Esophagus (tissue), 2 donors: ENCODE measurements at regions not wholly inside any gene's neighbourhood (a gene's known extent, or its start where the extent isn't known, plus 50 kb on each side); places are given as distances from the start of the nearest gene placed in this dataset.
A peak's percentile ranks its signal among the peaks of the same experiment; 100 is the strongest.

ENCODE experiments used
- H3K27ac ChIP-seq, 2 donors: one replicate each; pipeline ENCODE4 v1.5.1; 2013; ENCODE audit warnings: low read depth in 2 of 2, mild to moderate bottlenecking in 2 of 2, inconsistent platforms in 1 of 2, low read length in 1 of 2, moderate library complexity in 1 of 2
- H3K27me3 ChIP-seq, 2 donors: one replicate each; pipeline ENCODE4 v1.6.1; 2013; ENCODE audit warnings: low read length in 2 of 2, control low read depth in 1 of 2, mild to moderate bottlenecking in 1 of 2; ENCODE audit not compliant: insufficient read depth in 2 of 2, control insufficient read depth in 1 of 2
- H3K36me3 ChIP-seq, 2 donors: one replicate each; pipeline ENCODE4 v1.6.1; 2013; ENCODE audit warnings: low read length in 1 of 2; ENCODE audit not compliant: control insufficient read depth in 2 of 2, insufficient read depth in 2 of 2
- H3K4me1 ChIP-seq, 2 donors: one replicate each; pipeline ENCODE4 v1.6.1; 2013; ENCODE audit warnings: low read length in 1 of 2; ENCODE audit not compliant: control insufficient read depth in 2 of 2, insufficient read depth in 2 of 2
- H3K4me3 ChIP-seq, 2 donors: one replicate each; pipeline ENCODE4 v1.5.1; 2013; ENCODE audit warnings: low read length in 2 of 2, mild to moderate bottlenecking in 2 of 2, low read depth in 1 of 2, moderate library complexity in 1 of 2
- H3K9me3 ChIP-seq, 2 donors: one replicate each; pipeline ENCODE4 v1.6.1; 2013; ENCODE audit warnings: mild to moderate bottlenecking in 2 of 2, low read depth in 1 of 2, low read length in 1 of 2, moderate library complexity in 1 of 2; ENCODE audit not compliant: control insufficient read depth in 2 of 2, insufficient read depth in 1 of 2
- WGBS, 2 donors: extraction: QIAGEN DNeasy Blood & Tissue Kit; methylation state at CpG; one replicate each; pipeline ENCODE4 v1.1.7; 2013; 5-methylcytosine and 5-hydroxymethylcytosine counted together
- donor health status: healthy with polysubstance abuse.
- donor health status: Bipolar disorder and iron deficiency.

DNA sequence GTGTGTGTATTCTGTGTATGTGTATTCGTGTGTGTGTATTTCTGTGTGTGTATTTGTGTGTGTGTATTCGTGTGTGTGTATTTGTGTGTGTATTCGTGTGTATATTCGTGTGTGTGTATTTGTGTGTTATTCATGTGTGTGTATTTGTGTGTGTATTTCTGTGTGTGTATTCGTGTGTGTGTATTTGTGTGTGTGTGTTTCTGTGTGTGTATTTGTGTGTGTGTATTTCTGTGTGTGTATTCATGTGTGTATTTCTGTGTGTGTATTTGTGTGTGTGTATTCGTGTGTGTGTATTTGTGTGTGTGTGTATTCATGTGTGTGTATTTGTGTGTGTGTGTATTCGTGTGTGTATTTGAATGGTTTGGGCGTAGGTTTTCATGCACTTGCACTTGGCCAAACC is 405.4 kb downstream of the SOX2 start:
- Histone ChIP-seq H3K9me3 (no peaks in the 10 kb centered on the region), H3K4me3 (no peak overlapping the region), H3K4me1 (no peaks in the 10 kb centered on the region), H3K27ac (no peak overlapping the region), H3K36me3 (no peaks in the 10 kb centered on the region), H3K27me3 (no peaks in the 10 kb centered on the region)
- WGBS, 2 donors: 76 to 80% methylated on average over 8 of the region's 8 CpGs

DNA sequence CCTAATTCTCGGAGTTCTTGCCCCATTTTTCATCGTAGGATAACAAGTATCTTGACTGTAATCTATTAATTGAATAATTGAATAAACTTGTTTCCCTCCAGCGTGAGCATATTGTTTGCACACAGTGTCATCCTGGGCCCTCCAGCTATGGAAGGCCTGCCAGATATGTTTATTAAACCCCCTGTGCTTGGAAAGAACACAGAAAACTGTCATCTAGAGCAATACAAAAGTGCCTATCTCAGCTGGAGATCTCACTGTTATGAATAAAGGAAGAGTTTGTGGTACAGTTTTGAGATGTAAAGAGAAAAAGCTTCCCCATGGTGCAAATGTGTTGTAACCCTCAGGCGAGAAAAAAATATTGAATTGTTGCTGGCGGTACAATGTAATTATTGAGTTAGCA is 405.9 kb downstream of the SOX2 start:
- Histone ChIP-seq H3K27me3 (no peaks in the 10 kb centered on the region), H3K4me3 (no peak overlapping the region), H3K4me1 (no peaks in the 10 kb centered on the region), H3K9me3 (no peaks in the 10 kb centered on the region), H3K36me3 (no peaks in the 10 kb centered on the region), H3K27ac (no peak overlapping the region)
- 72 to 79% methylated on average over 5 of the region's 5 CpGs for WGBS, 2 donors

DNA sequence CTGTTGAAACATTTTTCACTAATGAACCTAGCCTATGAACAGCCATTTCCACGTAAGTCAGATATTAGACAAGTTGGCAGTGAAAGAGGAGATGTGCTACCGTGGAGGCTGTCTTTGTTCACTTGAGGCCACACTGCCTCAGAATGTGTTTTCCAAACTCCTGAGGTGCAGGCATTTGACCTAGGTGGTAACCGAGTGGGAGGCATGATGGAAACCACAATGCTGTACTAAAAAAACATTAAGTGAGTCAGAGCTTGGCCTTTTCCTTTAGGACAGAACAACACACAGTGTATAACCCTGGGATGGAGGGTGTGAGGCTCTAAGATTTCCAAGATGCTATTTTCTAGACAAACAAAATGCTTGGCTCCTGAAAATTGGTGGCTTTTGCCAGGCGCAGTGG is 406.3 kb downstream of the SOX2 start:
- 83 to 85% methylated on average over 4 of the region's 4 CpGs for whole genome bisulfite sequencing, 2 donors
- Histone ChIP-seq H3K27me3 (no peaks in the 10 kb centered on the region), H3K4me1 (no peaks in the 10 kb centered on the region), H3K4me3 (no peak overlapping the region), H3K36me3 (no peaks in the 10 kb centered on the region), H3K27ac (no peak overlapping the region), H3K9me3 (no peaks in the 10 kb centered on the region)

DNA sequence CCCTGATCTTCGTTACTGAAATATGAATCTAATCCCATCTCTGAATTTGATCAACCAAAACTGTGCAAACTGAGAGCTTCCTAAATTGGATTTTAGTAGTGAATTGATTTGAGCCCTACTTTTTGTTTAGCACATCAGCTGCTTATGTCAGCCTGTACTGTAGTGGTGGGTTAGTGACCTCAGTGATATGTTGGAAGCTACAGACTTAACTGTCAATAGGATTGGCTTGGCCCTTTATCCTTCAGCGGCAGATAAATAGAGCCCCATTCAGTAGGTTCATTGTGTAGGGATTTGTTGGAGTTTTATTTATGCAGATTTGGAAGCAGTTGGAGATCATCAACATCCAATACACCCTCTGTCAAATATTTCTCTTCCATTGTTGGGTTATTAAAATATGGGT is 409.7 kb downstream of the SOX2 start:
- no peaks in the 10 kb centered on the region for H3K9me3 ChIP-seq
- H3K27ac ChIP-seq: no peak overlapping the region
- H3K27me3 ChIP-seq: no peaks in the 10 kb centered on the region
- no peak overlapping the region for H3K4me3 ChIP-seq
- no peaks in the 10 kb centered on the region for H3K4me1 ChIP-seq
- no peaks in the 10 kb centered on the region for H3K36me3 ChIP-seq
- 52 to 58% methylated on average over 2 of the region's 2 CpGs for WGBS, 2 donors

DNA sequence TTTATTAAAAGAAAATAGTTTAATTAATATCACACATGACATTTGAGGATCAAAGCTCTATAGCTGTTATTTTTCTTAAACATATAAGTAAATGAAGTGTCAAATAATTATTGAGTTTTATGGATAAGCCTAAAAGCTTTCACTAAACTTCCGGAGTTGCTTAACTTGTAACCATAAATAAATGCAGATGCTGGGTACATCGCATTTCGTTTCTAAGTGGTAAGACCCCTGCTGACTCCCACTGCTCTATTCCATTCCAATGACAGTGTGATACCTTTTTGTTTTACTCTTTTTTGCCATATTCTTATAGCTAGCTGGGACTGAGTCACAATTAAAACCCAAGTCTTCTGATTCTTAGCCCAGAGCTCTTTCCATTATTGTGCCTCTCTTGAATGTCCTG is 411.1 kb downstream of the SOX2 start:
- H3K4me1 ChIP-seq: no peaks in the 10 kb centered on the region
- H3K27me3 ChIP-seq: no peaks in the 10 kb centered on the region
- H3K27ac ChIP-seq: no peak overlapping the region
- H3K9me3 ChIP-seq: no peaks in the 10 kb centered on the region
- no peaks in the 10 kb centered on the region for H3K36me3 ChIP-seq
- H3K4me3 ChIP-seq: no peak overlapping the region
- WGBS, 2 donors: 69 to 79% methylated on average over 3 of the region's 3 CpGs

DNA sequence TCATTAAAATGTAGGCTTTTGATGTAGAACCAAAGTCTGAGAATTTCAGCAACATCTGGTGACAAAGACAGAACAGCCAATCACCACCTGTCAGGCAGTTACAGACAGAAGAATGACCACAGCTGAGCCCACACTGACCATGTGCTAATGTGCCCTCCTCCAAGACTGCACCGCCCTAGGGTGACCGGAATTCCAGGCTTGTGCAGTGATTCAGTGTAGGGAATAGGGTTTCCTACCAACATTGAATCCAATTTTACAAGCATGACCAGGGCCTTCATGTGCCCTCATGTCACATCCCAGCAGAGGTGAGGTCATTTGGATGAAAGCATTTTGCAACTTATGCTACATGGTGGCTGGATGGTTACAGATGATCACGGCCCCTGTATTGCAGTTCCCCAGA is 412.5 kb downstream of the SOX2 start:
- Histone ChIP-seq H3K9me3 (no peaks in the 10 kb centered on the region), H3K4me3 (no peak overlapping the region), H3K36me3 (no peaks in the 10 kb centered on the region), H3K27me3 (no peaks in the 10 kb centered on the region), H3K4me1 (no peaks in the 10 kb centered on the region), H3K27ac (no peak overlapping the region)
- 95 to 96% methylated on average over 3 of the region's 3 CpGs for WGBS, 2 donors

DNA sequence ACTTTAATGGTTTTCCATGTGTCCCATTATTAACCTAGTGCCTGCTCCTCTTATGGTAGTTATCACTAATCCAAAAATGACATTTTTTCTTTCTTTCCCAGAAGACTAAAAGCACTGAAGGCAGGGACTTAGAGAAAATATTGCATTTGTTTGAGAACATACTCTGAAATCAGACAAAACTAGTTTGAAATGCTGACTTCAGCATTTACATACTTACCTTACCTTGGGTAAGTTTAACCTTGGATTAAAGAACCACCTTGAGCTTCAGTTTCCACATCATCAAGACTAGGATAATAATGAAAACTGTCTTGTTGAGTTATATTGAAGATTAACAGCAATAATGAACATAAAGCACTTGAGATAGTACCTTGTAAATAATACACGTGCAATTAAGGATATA is 413.0 kb downstream of the SOX2 start:
- WGBS, 2 donors: 66 to 77% methylated on average over 1 of the region's 1 CpG
- Histone ChIP-seq H3K27me3 (no peaks in the 10 kb centered on the region), H3K36me3 (no peaks in the 10 kb centered on the region), H3K27ac (no peak overlapping the region), H3K4me1 (no peaks in the 10 kb centered on the region), H3K9me3 (no peaks in the 10 kb centered on the region), H3K4me3 (no peak overlapping the region)

DNA sequence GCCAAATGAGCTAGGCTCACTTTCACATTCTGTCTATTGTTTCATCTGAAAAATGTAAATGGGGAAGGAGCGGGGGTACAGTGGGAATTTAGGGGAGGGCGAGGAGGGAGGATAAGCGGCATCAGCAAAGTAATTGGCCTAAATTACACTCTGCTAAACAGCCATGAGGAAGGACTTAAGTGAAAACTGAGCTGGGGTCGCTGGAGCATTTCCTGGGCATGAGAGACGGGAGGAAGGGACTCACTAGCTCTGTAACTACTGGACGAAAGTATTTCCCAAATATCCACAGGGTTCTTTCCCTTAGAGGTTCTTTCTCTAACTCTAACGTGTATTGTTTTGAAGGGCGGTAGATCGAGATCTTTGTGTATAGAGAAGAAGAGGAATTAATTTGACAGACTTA is 418.0 kb downstream of the SOX2 start:
- Histone ChIP-seq H3K36me3 (no peaks in the 10 kb centered on the region), H3K27me3 (no peaks in the 10 kb centered on the region), H3K27ac (no peak overlapping the region), H3K4me3 (no peak overlapping the region), H3K4me1 (no peaks in the 10 kb centered on the region), H3K9me3 (no peaks in the 10 kb centered on the region)
- 80 to 81% methylated on average over 9 of the region's 9 CpGs for WGBS, 2 donors

DNA sequence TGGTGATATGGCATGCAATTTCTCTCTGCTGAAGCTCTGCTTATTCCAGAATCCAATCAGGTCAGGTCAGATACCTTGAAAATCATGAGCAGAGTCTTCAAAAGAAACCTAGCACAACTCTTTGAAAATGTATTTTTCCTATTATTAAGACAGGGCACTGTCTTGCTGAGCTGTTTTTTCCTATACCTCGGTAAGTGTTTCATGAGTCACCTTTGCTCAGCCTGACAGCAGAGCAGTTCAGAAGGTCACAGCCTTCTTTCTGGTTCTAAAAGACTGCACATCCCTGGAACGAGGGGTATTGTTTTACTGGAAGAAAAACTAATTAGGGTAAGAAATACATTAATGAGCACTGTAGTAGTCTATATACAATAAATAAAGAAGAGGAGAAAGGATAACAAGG is 422.0 kb downstream of the SOX2 start:
- no peaks in the 10 kb centered on the region for H3K9me3 ChIP-seq

DNA sequence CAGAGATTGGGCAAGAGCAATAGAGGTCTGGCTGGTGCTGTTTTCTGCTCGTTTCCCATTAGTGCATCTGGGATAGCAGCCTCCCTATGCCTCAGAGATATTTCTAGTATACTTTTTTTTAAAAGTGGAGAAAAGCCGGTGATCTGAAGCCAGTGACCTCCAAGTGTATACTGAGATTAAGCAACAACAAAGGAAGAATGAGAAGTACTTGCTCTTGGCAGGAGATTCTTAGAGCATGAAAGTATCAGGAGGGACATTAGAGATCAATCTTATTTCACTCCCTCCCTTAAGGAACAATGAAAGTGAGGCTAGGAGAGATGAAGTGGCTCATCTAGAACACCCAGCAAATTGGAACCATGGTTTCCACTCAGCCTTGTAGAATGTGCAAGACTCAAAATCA is 423.3 kb downstream of the SOX2 start:
- no peaks in the 10 kb centered on the region for H3K36me3 ChIP-seq
- no peaks in the 10 kb centered on the region for H3K9me3 ChIP-seq
- H3K4me3 ChIP-seq: no peak overlapping the region
- H3K27me3 ChIP-seq: no peaks in the 10 kb centered on the region
- 50 to 67% methylated on average over 2 of the region's 2 CpGs for WGBS, 2 donors
- H3K27ac ChIP-seq: no peak overlapping the region
- H3K4me1 ChIP-seq: no peaks in the 10 kb centered on the region

More for the DNA sequence above, 422.0 kb downstream of the SOX2 start:
- H3K27ac ChIP-seq: peak overlapping the region in 1 of 2 donors; percentile 21
- no peak overlapping the region for H3K4me3 ChIP-seq
- H3K4me1 ChIP-seq: no peaks in the 10 kb centered on the region
- no peaks in the 10 kb centered on the region for H3K27me3 ChIP-seq
- no peaks in the 10 kb centered on the region for H3K36me3 ChIP-seq
- WGBS, 2 donors: 32 to 37% methylated on average over 2 of the region's 2 CpGs
